ENCODE measurements at regions not wholly inside any gene's neighbourhood (a gene's known extent, or its start where the extent isn't known, plus 50 kb on each side); places are given as distances from the start of the nearest gene placed in this dataset.
"Not testable (repeated sequence)": the region's sequence is repeated elsewhere in the genome, so short reads cannot be mapped to it uniquely, and the experiment has no call there.

GRCh38 chr5:158198636-158199035, 339.7 kb upstream of the CLINT1 start:
- DNase-seq (ENCODE audit: low spot score), result no peak

GRCh38 chr5:158195416-158196210, 336.7 kb upstream of the CLINT1 start:
- no peak for DNase-seq (ENCODE audit: low spot score)

GRCh38 chr5:158194561-158194976, 335.6 kb upstream of the CLINT1 start:
- DNase-seq (ENCODE audit: low spot score), result no peak

- not testable (repeated sequence) for DNase-seq (ENCODE audit: low spot score)
Observed at GRCh38 chr5:158193395-158193794, 334.4 kb upstream of the CLINT1 start.

- no peak for DNase-seq (ENCODE audit: low spot score)
Observed at GRCh38 chr5:158180407-158180806, 321.5 kb upstream of the CLINT1 start.

GRCh38 chr5:158179271-158179670, 320.3 kb upstream of the CLINT1 start:
- no peak for DNase-seq (ENCODE audit: low spot score)

- no peak for DNase-seq (ENCODE audit: low spot score)
Observed at GRCh38 chr5:158178535-158178934, 319.6 kb upstream of the CLINT1 start.

- DNase-seq (ENCODE audit: low spot score), result no peak
Observed at GRCh38 chr5:158177146-158177545, 318.2 kb upstream of the CLINT1 start.

GRCh38 chr5:158175934-158176481, 317.1 kb upstream of the CLINT1 start:
- no peak for DNase-seq (ENCODE audit: low spot score)

- peak; percentile 81 for DNase-seq (ENCODE audit: low spot score)
Observed at GRCh38 chr5:158174918-158175851, 316.2 kb upstream of the CLINT1 start.

GRCh38 chr5:158174026-158174425, 315.1 kb upstream of the CLINT1 start:
- DNase-seq (ENCODE audit: low spot score), result no peak

- no peak for DNase-seq (ENCODE audit: low spot score)
Observed at GRCh38 chr5:158172005-158172404, 313.1 kb upstream of the CLINT1 start.

- DNase-seq (ENCODE audit: low spot score), result no peak
Observed at GRCh38 chr5:158170534-158170933, 311.6 kb upstream of the CLINT1 start.

- DNase-seq (ENCODE audit: low spot score), result no peak
Observed at GRCh38 chr5:158170060-158170459, 311.1 kb upstream of the CLINT1 start.

- no peak for DNase-seq (ENCODE audit: low spot score)
Observed at GRCh38 chr5:158166424-158166823, 307.5 kb upstream of the CLINT1 start.

- DNase-seq (ENCODE audit: low spot score), result no peak
Observed at GRCh38 chr5:158165647-158166046, 306.7 kb upstream of the CLINT1 start.

- no peak for DNase-seq (ENCODE audit: low spot score)
Observed at GRCh38 chr5:158164296-158165047, 305.5 kb upstream of the CLINT1 start.

GRCh38 chr5:158163451-158164295, 304.7 kb upstream of the CLINT1 start:
- DNase-seq (ENCODE audit: low spot score), result no peak

GRCh38 chr5:158162479-158163034, 303.6 kb upstream of the CLINT1 start:
- no peak for DNase-seq (ENCODE audit: low spot score)

GRCh38 chr5:158162026-158162425, 303.1 kb upstream of the CLINT1 start:
- no peak for DNase-seq (ENCODE audit: low spot score)

GRCh38 chr5:158159621-158160020, 300.7 kb upstream of the CLINT1 start:
- no peak for DNase-seq (ENCODE audit: low spot score)

Data from AG08395 (cell line).